Breast epithelium (tissue), 4 donors: ENCODE measurements at regions not wholly inside any gene's neighbourhood (a gene's known extent, or its start where the extent isn't known, plus 50 kb on each side); places are given as distances from the start of the nearest gene placed in this dataset.
"Not testable (repeated sequence)": the region's sequence is repeated elsewhere in the genome, so short reads cannot be mapped to it uniquely, and the experiment has no call there.

Source experiments
- DNase-seq, 2 donors: peaks; one replicate each; pipeline ENCODE4 v3.0.0-alpha.2; 2019; ENCODE audit warnings: low spot score in 2 of 2
- H3K27ac ChIP-seq, 2 donors: fragments of 200-600 bp; sonication (generic) in 1 of 2; one replicate each; pipeline ENCODE4 v1.5.1; 2016 to 2019; ENCODE audit warnings: mild to moderate bottlenecking in 1 of 2
- H3K27me3 ChIP-seq, 2 donors: fragments of 200-600 bp; sonication (generic) in 1 of 2; one replicate each; pipeline versions ENCODE4 v1.5.1 to v1.6.0; 2017 to 2019; ENCODE audit warnings: control low read depth in 1 of 2, mild to moderate bottlenecking in 1 of 2
- H3K36me3 ChIP-seq: fragments of 200-600 bp; one replicate; pipeline ENCODE4 v1.5.1; 2019
- H3K4me1 ChIP-seq, 2 donors: fragments of 200-600 bp; sonication (generic); one replicate each; pipeline ENCODE4 v1.5.1; 2016 to 2019; ENCODE audit warnings: control low read depth in 1 of 2
- H3K4me3 ChIP-seq, 3 donors: fragments of 200-600 bp; sonication (generic); 1 replicate in 2 of 3; 2 replicates in 1 of 3; pipeline ENCODE4 v1.5.1; 2016 to 2019; ENCODE audit warnings: mild to moderate bottlenecking in 3 of 3, moderate library complexity in 2 of 3
- H3K9me3 ChIP-seq, 2 donors: fragments of 200-600 bp; sonication (generic) in 1 of 2; one replicate each; pipeline ENCODE4 v1.5.1; 2016 to 2019; ENCODE audit warnings: control low read depth in 1 of 2
- POLR2A ChIP-seq: fragments of 450-650 bp; IDR thresholded peaks from one replicate; pipeline ENCODE4 v1.6.1; 2016; ENCODE audit warnings: antibody characterized with exemption, mild to moderate bottlenecking, moderate library complexity
- POLR2AphosphoS5 ChIP-seq, 3 donors: sonication (generic); formaldehyde crosslinking; IDR thresholded peaks; one replicate each; pipeline ENCODE4 v1.6.1; 2017; ENCODE audit warnings: antibody characterized with exemption in 3 of 3
- intact Hi-C: fragments of 100-400 bp; cut with DNase I; formaldehyde crosslinking; loops from one replicate; pipeline ENCODE4 v1.15.1; 2023; ENCODE audit warnings: low total_unique reads
- TF ChIP-seq, protein P1 (sequence below), 3 donors: fragments of 450-650 bp; IDR thresholded peaks; one replicate each; pipeline ENCODE4 v1.5.1; 2016 to 2017; ENCODE audit warnings: antibody characterized with exemption in 3 of 3, mild to moderate bottlenecking in 3 of 3, moderate library complexity in 3 of 3

GRCh38 chr2:155494744-155495143 is 796.2 kb downstream of the KCNJ3 start:
- H3K27me3 ChIP-seq, result no peaks in the 10 kb centered on the region
- no peak overlapping the region for H3K4me3 ChIP-seq
- H3K36me3 ChIP-seq, result no peaks in the 10 kb centered on the region
- TF ChIP-seq POLR2AphosphoS5 (IDR thresholded peaks at IDR 0.05), result no peak
- no peak for TF ChIP-seq POLR2A
- TF ChIP-seq, protein P1, sequence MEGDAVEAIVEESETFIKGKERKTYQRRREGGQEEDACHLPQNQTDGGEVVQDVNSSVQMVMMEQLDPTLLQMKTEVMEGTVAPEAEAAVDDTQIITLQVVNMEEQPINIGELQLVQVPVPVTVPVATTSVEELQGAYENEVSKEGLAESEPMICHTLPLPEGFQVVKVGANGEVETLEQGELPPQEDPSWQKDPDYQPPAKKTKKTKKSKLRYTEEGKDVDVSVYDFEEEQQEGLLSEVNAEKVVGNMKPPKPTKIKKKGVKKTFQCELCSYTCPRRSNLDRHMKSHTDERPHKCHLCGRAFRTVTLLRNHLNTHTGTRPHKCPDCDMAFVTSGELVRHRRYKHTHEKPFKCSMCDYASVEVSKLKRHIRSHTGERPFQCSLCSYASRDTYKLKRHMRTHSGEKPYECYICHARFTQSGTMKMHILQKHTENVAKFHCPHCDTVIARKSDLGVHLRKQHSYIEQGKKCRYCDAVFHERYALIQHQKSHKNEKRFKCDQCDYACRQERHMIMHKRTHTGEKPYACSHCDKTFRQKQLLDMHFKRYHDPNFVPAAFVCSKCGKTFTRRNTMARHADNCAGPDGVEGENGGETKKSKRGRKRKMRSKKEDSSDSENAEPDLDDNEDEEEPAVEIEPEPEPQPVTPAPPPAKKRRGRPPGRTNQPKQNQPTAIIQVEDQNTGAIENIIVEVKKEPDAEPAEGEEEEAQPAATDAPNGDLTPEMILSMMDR (IDR thresholded peaks at IDR 0.05), result no peak
- H3K4me1 ChIP-seq, result no peaks in the 10 kb centered on the region
- H3K27ac ChIP-seq, result no peak overlapping the region
- H3K9me3 ChIP-seq, result no peaks in the 10 kb centered on the region
- intact Hi-C loops, result no loop called here
- DNase-seq, result no peak

DNA sequence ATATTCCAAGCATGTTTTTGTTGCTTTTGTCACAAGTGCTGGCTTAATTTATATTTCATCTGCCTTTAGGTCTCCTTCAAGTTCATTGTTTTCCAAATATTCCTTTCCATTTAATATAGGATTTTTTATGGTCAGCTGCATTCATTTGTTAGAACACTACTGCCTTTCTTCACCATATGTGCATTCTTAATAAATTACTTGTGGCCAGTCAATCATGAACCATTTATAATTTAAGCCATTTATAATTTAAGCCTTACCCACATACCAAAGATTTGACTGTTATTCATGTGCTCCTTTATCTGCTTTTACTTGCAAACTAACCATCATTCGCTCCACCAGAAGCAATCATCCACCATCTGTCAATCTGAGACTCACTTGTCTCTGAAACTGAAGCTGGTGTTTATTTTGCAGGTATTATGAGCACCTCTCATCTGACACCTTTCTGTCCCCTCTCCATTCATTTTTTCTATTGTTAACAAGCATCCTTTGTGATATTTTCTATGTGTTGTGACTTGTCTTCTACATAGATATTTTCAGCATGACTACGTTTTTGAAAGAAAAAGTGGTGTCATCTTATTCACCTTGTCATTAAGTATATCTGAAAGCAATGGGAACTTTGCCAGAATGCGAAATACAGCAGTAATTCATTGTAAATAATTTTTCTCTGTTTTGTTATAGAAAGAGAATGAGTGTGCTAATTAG is 786.8 kb downstream of the KCNJ3 start:
- Histone ChIP-seq H3K27me3 (no peaks in the 10 kb centered on the region), H3K27ac (no peak overlapping the region), H3K9me3 (no peaks in the 10 kb centered on the region), H3K4me1 (no peaks in the 10 kb centered on the region), H3K36me3 (no peaks in the 10 kb centered on the region), H3K4me3 (no peak overlapping the region)
- intact Hi-C loops, result no loop called here
- TF ChIP-seq POLR2A (no peak), POLR2AphosphoS5 (IDR thresholded peaks at IDR 0.05) (no peak)
- TF ChIP-seq, protein P1 (IDR thresholded peaks at IDR 0.05), result no peak
- DNase-seq, result no peak

DNA sequence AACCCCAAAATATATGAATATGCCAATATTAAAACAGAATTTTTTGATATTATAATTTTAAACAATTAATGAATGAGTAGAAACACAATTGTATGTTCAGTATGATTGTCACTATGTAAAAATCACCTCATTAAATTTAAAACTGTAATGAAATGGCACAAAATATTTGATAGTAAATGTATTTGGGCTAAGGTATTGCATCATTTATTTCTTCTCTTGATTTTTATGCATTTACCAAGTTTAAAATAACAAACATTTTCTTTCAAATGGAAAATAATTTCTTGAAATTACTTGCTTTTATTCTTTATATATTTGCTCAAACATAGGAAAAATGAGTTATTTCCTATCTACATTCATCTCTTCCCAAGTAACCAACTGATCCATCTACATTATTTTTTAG is 782.6 kb downstream of the KCNJ3 start:
- no peak for DNase-seq
- intact Hi-C loops, result no loop called here
- TF ChIP-seq POLR2A, result no peak
- TF ChIP-seq, protein P1 (IDR thresholded peaks at IDR 0.05), result no peak
- no peak for TF ChIP-seq POLR2AphosphoS5 (IDR thresholded peaks at IDR 0.05)
- no peak overlapping the region for H3K4me3 ChIP-seq
- H3K4me1 ChIP-seq, result no peaks in the 10 kb centered on the region
- H3K27me3 ChIP-seq, result no peaks in the 10 kb centered on the region
- no peaks in the 10 kb centered on the region for H3K9me3 ChIP-seq
- H3K36me3 ChIP-seq, result no peaks in the 10 kb centered on the region
- no peak overlapping the region for H3K27ac ChIP-seq

- H3K4me1 ChIP-seq, H3K36me3 ChIP-seq, H3K4me3 ChIP-seq, H3K27ac ChIP-seq, DNase-seq, H3K9me3 ChIP-seq, intact Hi-C loops, H3K27me3 ChIP-seq: not testable (repeated sequence)
Measured at GRCh38 chr2:155472018-155472417, 773.5 kb downstream of the KCNJ3 start.

- Histone ChIP-seq H3K4me3 (no peak overlapping the region), H3K27ac (no peak overlapping the region), H3K36me3 (no peaks in the 10 kb centered on the region), H3K27me3 (no peaks in the 10 kb centered on the region), H3K4me1 (no peaks in the 10 kb centered on the region), H3K9me3 (no peaks in the 10 kb centered on the region)
- intact Hi-C loops, result no loop called here
- TF ChIP-seq POLR2A (no peak), POLR2AphosphoS5 (IDR thresholded peaks at IDR 0.05) (no peak)
- TF ChIP-seq, protein P1 (IDR thresholded peaks at IDR 0.05), result no peak
- DNase-seq, result no peak
Measured at GRCh38 chr2:155456222-155456621, 757.7 kb downstream of the KCNJ3 start.
